GDM1 (cell line): ENCODE measurements at regions not wholly inside any gene's neighbourhood (a gene's known extent, or its start where the extent isn't known, plus 50 kb on each side); places are given as distances from the start of the nearest gene placed in this dataset.
"Not testable (repeated sequence)": the region's sequence is repeated elsewhere in the genome, so short reads cannot be mapped to it uniquely, and the experiment has no call there.

Experiments
- DNase-seq: peaks from one replicate; lab custom pipeline; 2025; lab: John Stamatoyannopoulos, UW

DNA sequence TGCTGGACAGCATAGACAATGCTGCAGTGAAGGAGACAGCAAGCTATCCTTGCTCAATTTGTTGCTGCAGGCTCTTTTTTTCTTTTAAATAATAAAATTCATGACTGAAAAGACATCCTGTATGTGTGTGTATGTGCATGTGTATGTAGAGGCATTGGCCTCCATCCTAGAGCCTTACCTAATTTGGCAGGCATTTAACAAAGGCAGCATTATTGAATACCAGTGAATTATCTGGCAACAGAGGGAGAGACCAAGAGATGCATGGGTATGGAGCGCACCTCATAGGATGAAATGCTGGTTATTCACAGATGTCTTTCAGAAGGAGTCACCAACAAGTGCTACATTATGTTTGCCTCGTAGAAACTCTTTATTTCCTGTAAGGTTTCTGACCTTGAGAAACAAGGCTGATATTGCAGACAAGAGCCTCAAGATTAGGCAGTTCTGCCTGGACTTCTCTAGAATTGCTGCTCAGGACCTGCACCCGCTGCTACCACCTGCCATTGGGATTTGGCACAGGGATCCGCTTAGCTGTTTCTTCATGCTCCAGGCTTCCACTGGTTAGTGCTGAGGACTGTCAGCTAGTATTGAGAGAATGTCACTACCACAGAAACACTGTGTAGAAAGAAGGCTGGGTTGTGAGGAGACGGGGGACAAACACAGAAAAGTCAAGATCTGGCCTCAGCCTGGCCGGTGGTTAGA, 247.7 kb upstream of the RFX3 start:
- no peak for DNase-seq

DNA sequence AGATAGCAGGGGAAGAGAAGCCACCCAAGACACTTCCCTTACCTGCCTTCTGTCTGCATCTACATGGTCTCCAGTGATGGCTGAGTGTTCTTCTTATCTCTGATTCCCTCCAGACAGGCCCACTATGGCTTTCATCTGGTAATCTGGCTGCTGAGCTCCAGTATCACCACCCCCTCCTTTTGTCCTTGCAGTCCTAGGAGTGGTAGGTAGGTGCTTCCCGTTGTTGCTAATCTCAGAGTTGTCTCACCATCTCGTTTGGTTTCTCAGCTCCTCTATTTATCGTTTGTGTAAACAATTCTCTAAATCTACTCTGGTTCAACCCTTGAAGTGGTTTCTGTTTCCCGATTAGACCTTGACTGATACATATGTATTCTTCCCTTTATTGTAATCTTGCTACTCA, 243.8 kb upstream of the RFX3 start:
- no peak for DNase-seq

DNA sequence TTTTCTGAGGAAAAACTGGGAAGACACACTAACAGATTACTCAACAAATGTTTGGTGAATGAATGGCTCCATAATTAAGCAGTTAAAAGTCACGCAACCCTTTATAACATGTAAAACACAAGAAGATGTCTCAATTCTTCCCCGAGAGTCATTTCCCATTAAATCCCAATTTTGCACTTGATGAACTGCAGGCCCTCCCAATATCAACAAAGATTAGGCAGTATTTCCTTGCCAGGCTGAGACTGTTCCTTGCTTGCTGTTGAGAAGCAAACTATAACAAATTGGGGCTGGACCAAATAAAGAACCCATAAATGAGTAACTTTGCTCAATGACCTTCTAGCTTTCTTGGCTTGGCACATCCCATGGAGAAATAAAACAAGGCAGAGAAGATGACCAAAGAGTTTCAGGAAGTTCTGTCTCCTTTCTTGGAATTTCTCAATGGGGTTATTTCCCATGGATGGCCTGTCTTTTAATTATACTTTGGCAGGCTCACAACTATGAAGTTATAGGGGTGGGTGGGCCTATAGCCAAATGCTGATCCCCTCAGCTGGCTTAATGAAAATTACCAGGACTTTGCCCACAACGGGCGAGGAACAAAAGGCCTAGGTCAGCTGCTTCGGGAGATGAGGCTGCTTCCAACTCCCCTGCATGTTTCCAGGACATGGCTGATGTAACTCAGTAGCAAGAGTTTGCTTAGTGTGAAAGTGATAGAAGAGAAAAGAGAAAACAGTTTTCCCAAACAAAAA, 243.1 kb upstream of the RFX3 start:
- no peak for DNase-seq

DNA sequence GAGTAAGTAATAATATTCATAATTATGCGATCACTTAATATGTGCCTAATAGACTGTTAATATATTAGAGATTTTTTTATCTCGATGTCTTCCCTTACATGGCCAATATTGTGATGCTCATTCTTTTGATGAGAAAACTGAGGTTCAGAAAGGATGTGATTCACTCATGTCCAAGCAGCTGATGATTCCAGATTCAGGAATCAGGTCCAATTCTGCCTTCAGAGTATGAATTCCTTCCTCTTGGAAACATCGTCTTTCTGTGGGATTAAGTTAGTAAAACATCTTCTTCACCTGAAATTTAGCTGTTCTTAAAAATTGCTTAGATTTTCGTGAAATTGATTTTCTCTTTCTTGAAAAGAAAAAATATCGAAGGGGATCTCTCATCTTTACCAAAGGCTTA, 242.5 kb upstream of the RFX3 start:
- no peak for DNase-seq

DNA sequence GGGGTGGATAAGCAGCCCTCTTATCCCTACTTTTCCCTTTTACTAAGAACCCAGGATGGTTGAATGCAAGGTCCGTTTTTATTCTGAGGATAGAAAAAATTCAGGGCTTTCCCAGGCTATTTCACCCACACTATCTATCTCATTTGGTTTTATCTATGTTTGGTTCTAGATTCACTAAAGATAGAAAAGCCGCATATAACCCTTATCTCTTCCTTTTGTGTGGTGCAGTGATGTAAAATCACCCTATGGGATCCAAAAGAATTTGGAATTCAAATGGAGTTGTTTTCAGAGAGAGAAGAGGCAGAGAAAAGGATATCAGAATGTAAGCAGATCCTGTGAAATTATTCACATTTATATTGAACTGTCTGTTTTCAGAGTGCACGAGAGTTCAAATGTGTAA, 236.3 kb upstream of the RFX3 start:
- no peak for DNase-seq

DNA sequence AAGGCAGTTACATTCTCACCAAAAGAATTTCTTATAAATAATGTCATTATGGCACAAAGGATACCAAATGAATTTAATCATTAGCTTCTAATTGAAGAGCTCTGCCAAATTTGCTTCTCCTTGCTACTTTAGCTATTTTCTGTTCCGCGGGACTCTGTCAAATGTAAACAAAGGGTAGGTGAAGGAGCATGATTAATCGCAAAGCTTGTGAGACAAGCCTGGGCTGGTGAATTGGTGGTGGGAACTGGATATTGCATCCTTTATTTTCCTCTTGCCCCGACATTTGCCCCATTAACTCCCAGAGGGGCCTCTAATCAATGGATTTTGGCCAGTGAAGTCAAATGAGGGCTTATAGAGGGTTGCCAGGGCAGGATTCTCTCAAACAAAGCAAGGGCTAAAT, 234.2 kb upstream of the RFX3 start:
- DNase-seq, result no peak

DNA sequence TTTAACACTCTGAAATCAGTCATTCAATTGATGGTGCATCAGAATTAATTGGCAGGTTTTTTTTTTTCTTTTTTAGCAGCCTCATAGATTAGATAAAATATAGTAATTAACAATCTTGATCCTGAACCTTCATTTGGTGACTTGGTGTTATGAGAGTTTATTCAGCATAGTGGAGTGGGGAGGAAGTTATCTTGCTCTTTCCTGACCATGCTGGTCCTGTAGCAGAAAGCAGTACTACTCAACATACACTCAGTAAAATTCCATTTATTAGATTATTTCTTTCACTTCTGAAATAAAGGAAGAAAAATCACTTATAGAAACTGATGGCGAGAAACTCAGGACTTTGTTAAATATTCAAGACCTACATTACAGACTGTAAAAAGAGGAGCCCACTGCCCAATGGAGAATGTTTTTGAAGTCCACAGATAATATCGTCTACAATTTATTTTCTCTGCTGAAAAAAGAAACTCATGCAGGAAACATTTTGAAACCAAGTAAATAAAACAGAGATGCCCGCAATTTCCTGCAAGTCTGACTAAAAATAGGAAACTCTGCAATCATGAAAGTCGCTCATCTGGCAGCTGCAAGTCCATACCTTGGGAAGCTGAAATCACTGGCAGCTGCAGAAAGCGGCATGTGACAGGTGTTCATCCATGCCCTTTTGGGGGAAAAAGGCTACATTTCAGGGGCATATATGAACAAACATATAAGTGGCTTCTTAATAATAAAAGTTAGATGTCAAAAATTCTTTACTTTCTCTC, 233.2 kb upstream of the RFX3 start:
- no peak for DNase-seq

DNA sequence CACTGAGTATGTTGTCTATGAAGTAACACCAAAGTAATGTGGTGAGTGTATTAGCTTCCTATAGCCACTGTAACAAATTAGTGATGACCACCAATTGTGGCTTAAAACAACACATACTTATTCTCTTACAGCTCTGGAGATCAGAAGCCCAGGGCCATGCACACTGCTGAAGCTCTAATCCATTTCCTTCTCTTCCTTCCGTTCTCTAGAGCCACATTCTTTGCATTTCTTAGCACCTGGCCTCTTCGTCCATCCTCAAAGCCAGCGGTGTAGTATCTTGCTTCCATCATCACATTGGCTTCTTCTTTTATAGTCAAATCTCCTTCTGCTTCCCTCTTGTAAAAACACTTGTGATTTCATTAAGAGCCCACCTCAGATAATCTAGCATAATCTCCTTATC, 230.3 kb upstream of the RFX3 start:
- DNase-seq, result no peak

DNA sequence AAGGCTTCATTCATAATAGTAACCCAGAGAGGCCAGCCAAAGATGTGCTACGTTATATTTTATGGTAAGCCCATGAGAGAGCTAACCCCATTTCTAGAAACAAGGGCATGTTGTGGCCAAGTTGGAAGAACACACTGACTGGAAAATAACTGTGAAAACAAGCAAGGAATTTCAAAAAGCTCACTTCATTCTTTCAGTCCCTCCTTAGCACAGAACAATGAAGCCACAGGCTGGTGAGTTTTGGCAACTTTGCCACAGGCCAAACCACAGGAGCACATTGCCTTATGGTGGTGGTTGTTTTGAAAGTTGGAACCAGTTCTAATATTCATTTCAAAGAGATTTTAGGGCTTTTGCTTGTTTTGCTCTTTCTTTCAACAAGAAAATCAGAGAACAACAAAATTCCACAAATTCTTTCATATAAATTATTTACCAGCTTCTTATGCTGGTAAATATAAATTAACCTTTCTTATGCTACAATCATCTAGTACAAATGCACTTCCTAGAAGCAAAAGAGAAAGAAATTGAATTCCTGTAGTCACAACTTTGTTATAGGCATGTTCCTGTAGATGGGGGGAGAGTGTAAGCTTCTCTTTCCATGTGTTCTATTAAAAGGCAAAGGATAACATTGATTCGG, 225.4 kb upstream of the RFX3 start:
- no peak for DNase-seq

DNA sequence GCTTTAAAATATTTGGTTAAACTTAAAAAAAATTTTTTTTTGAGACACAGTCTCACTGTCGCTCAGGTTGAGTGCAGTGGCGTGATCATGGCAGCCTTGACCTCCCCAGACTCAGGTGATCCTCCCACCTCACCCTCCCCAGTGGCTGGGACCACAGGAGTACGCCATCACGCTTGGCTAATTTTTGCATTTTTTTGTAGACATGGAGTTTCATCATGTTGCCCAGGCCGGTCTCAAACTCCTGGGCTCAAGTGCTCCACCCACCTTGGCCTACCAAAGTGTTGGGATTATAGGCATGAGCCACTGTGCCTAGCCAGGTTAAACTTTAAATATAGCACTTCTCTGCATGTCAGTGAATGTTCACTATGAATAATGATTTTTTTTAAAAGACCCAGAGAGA, 224.5 kb upstream of the RFX3 start:
- DNase-seq, result no peak

DNA sequence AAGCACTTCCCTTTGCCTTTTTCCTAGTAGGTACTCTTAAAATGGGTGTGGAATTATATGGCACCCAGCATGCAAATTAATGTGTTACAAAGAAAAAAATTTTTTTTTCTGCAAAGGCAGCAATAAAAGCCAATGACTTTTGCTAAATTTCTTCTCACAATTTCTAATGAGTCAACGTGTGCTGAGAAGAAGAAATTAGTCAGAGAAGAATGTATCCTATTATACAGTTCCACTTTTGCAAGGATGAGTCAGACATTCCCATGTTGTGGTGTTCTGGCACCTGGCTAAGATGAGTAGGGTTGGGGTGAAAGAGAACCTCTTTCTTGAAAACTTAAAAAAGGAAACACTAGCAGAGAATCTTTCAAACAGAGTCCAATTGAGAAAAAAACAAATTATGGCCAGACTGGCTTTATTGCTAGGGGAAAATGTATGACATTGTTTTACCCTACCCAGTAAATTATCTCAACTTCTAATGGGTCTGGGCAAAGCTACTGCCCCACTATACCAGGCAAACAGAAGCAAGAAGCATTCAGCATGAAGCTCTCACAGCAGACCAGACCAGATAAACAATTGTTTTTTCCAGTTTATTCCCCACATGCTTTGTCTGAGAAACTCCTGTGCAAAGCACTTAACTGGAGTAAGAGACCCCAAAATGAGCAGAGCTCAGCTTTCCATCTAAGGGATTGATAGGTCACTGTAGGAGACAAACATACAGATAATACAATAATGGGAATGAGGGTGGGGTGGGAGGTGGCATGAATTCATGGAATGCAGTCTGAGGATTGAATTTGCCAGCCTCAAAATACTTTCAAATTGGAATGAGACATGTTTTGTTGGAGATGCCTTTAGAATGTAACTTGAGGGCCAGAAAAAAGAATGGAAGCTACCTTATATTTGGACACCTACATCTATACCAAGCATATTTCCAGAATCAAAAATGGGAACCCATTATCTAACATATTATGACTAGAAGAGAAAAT, 220.8 kb upstream of the RFX3 start:
- no peak for DNase-seq

DNA sequence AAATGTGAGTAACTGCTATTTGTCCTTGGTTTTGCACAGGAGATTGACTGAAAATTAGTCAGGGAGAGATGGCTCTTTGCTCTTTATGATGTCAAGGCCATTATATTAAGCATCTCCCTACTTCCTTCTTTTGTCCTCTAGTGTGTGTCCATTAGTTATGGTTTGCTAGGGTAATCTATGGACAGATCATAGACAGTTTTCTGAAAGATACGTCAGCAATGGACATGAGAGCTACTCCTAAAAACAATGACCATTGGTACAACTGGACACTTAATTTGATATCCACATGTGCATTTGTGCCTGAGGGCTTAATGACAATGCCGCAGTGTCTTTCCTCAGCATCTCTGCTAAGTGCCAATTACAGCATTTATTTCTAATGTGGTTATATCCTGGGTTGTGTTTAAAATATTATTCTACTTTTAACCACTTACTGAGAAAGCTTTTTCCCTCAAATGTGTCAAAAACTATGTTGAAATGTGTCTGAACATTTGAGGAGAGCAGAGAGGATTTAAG, 218.2 kb upstream of the RFX3 start:
- no peak for DNase-seq

DNA sequence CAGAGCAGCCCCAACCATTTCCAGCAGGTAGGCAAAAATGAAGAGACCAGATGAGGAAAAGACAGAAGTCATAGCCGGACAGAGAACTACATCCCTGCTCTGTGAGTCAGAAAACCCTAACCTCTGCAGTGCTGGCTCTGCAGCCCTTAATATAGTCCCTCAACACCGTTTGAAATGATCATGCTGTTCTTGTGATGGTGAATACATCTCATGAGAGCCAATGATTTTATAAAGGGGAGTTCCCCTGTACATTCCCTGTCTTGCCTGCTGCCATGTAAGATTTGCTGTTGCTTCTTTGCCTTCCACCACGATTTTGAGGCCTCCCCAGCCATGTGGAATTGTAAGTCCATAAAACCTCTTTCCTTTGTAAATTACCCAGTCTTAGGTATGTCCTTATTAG, 216.8 kb upstream of the RFX3 start:
- no peak for DNase-seq

DNA sequence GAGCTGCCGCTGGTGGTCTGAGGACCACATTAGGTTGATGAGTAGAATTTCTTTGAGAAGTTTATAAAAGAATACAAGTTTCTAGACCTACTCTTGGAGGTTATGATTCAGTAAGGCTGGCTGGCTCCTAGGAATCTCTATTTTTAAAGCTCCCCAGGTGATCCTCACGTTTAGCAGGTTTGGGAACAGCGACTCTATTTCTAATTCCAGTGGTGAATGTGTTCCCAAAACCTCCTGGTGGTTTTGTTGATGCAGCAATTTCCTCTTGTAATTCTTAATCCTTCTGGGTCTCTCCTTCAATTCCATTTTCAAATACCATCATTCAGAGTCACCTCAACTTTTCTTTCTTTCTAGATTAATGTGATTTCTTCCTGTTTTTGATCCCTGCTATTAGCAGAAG, 215.9 kb upstream of the RFX3 start:
- no peak for DNase-seq

DNA sequence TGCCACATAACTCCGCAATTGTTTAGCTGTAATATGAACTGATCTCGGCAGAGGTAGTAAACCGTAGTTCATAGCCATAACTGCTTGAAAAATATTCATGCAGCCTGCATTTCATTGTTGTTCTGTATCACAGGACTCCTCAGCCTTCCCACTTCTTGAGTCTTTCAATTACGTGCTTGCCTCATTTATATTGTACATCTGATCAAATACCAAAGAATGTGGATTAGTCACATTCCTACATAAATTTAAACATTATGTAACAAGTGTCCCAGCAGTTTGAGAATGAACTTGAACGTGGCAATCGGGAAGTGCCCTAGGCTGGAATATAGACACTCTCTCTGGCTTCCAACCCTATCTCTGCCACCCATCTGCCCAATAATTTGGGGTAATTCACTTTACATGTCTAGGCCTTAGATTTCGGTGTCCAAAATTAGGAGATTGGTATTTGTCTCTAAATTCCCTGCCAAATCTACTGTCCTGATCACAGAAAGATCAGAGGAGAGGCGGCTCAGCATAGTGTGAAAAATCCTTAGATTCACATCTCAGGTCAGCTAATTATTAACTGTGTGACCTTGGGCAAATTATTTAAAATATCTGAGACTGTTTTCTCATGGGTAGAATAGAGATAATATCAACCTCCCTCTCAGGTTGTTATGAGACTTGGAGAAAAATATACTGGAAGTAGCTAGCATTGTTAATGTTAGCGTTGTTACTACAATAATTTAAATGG, 215.1 kb upstream of the RFX3 start:
- no peak for DNase-seq

DNA sequence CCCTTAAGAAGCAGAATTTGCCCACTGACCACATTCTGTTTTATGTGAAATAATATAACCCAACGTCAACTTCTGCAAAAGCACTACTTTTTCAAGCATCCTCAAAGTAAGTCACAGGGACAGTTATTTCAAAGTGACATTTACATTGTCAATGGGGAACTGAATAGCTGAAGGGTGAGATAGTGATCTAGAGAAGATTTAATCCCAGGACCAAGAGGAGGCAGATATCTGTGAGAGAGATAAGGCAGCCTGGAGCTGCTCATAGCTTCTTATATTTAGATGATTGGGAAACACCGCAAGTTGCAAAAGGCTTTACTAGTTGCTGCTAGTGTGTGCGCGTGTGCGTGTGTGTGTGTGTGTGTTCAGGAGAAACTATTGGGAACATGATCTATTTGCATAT, 210.4 kb upstream of the RFX3 start:
- no peak for DNase-seq

DNA sequence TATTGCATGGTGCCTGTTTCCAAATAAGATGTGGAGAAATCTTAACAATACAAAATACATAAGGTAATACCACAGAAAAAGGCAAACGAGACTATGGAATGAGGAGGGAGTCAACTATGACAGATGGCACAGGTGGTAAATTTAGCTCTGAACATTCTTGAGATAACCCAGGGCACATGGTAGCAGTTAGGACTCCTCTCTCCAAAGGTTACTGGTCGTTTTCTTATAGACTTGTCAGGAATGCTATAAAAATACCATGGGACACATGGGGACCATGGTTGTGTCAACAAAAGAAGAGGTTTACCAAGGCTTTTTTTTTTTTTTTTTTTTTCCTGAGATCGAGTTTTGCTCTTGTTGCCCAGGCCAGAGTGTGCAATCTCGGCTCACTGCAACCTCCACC, 209.4 kb upstream of the RFX3 start:
- DNase-seq, result no peak

DNA sequence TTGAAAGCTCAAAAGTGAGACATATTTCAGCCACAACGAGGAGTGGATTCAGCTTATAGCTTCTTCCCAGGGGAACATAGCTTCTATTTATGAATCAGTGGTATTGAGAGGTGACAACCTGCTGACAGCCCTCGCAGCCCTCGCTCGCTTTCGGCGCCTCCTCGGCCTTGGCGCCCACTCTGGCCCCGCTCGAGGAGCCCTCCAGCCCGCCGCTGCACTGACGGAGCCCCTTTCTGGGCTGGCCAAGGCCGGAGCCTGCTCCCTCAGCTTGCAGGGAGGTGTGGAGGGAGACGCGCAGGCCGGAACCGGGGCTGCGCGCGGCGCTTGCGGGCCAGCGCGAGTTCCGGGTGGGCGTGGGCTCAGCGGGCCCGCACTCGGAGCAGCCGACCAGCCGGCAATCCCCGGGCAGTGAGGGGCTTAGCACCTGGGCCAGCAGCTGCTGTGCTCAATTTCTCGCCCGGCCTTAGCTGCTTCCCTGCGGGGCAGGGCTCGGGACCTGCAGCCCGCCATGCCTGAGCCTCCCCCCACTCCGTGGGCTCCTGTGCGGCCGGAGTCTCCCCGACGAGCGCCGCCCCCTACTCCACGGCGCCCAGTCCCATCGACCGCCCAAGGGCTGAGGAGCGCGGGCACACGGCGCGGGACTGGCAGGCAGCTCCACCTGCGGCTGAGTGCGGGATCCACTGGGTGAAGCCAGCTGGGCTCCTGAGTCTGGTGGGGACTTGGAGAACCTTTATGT, 207.9 kb upstream of the RFX3 start:
- not testable (repeated sequence) for DNase-seq

DNA sequence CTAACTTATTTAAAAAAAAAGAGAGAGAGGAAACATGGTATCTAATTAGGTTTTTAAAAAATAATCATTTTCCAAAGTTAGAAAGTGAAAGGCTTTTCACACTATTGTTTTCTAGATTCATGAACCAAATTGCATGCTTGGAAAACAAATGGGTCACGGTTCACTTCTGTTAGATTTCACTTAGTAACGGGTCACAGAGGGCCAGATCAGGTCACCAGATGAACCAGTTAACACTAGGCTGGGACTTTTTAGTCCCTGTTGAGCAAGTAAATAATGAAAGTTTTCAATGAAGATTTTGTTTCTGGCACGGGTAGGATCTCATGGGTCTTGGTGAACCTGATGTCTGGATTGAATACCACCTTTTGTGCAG, 207.2 kb upstream of the RFX3 start:
- no peak for DNase-seq
